ENCODE measurements at regions not wholly inside any gene's neighbourhood (a gene's known extent, or its start where the extent isn't known, plus 50 kb on each side); places are given as distances from the start of the nearest gene placed in this dataset.

DNA sequence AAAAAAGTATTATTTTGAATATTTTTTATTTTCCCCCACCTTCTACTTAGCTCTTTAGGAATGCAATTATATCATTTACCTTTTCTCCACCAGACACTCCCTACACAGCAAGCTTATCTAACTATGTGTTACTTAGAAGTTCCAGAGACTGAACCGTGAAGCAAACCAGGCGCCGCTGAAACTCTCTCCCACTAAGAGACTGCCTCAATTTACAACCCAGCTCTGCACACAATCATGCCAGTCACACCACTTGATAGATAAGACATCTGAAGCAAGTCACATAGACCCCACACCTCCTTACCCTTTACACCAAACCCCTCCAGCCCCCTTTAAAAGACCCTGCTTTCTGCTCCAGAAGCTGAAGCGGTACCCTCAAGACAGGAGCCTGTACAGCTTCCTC lies 245.5 kb downstream of the S1PR1 start:
- TF ChIP-seq EZH2 (IDR thresholded peaks at IDR 0.05; ENCODE audit: borderline replicate concordance, low read length) = no peak
- TF ChIP-seq, protein P1, sequence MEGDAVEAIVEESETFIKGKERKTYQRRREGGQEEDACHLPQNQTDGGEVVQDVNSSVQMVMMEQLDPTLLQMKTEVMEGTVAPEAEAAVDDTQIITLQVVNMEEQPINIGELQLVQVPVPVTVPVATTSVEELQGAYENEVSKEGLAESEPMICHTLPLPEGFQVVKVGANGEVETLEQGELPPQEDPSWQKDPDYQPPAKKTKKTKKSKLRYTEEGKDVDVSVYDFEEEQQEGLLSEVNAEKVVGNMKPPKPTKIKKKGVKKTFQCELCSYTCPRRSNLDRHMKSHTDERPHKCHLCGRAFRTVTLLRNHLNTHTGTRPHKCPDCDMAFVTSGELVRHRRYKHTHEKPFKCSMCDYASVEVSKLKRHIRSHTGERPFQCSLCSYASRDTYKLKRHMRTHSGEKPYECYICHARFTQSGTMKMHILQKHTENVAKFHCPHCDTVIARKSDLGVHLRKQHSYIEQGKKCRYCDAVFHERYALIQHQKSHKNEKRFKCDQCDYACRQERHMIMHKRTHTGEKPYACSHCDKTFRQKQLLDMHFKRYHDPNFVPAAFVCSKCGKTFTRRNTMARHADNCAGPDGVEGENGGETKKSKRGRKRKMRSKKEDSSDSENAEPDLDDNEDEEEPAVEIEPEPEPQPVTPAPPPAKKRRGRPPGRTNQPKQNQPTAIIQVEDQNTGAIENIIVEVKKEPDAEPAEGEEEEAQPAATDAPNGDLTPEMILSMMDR (IDR thresholded peaks at IDR 0.05; ENCODE audit: low read length) = no peak
- Histone ChIP-seq H3K79me2 (ENCODE audit: insufficient read depth, low read length) (no peaks in the 10 kb centered on the region), H3K9ac (ENCODE audit: low read length) (no peak overlapping the region), H3F3A (ENCODE audit: insufficient read depth, low read length) (no peaks in the 10 kb centered on the region), H3K36me3 (ENCODE audit: insufficient read depth, low read length) (no peaks in the 10 kb centered on the region), H3K27me3 (ENCODE audit: insufficient read depth, low read length) (no peaks in the 10 kb centered on the region), H2AFZ (ENCODE audit: low read length) (no peak overlapping the region), H3K9me3 (ENCODE audit: low read length) (no peaks in the 10 kb centered on the region), H3K27ac (ENCODE audit: low read depth, low read length, poor library complexity, severe bottlenecking) (no peak overlapping the region), H3K4me1 (ENCODE audit: insufficient read depth, low read length, severe bottlenecking) (no peaks in the 10 kb centered on the region), H4K20me1 (ENCODE audit: insufficient read depth, low read length) (no peaks in the 10 kb centered on the region), H3K4me2 (ENCODE audit: low read length) (no peak overlapping the region), H3K9me2 (ENCODE audit: low read depth, low read length) (no peaks in the 10 kb centered on the region), H3K4me3 (ENCODE audit: low read depth, low read length, poor library complexity, severe bottlenecking) (no peak overlapping the region)

- Histone ChIP-seq H3F3A (ENCODE audit: insufficient read depth, low read length) (no peaks in the 10 kb centered on the region), H3K27me3 (ENCODE audit: insufficient read depth, low read length) (no peaks in the 10 kb centered on the region), H3K79me2 (ENCODE audit: insufficient read depth, low read length) (no peaks in the 10 kb centered on the region), H3K36me3 (ENCODE audit: insufficient read depth, low read length) (no peaks in the 10 kb centered on the region), H3K27ac (ENCODE audit: low read depth, low read length, poor library complexity, severe bottlenecking) (no peak overlapping the region), H3K4me2 (ENCODE audit: low read length) (no peak overlapping the region), H2AFZ (ENCODE audit: low read length) (no peak overlapping the region), H4K20me1 (ENCODE audit: insufficient read depth, low read length) (no peaks in the 10 kb centered on the region), H3K9ac (ENCODE audit: low read length) (no peak overlapping the region), H3K4me1 (ENCODE audit: insufficient read depth, low read length, severe bottlenecking) (no peaks in the 10 kb centered on the region), H3K9me3 (ENCODE audit: low read length) (no peaks in the 10 kb centered on the region), H3K9me2 (ENCODE audit: low read depth, low read length) (no peaks in the 10 kb centered on the region), H3K4me3 (ENCODE audit: low read depth, low read length, poor library complexity, severe bottlenecking) (no peak overlapping the region)
- TF ChIP-seq, protein P1 (IDR thresholded peaks at IDR 0.05; ENCODE audit: low read length) = no peak
- no peak for TF ChIP-seq EZH2 (IDR thresholded peaks at IDR 0.05; ENCODE audit: borderline replicate concordance, low read length)
Measured at GRCh38 chr1:101483982-101484688, 247.3 kb downstream of the S1PR1 start.

DNA sequence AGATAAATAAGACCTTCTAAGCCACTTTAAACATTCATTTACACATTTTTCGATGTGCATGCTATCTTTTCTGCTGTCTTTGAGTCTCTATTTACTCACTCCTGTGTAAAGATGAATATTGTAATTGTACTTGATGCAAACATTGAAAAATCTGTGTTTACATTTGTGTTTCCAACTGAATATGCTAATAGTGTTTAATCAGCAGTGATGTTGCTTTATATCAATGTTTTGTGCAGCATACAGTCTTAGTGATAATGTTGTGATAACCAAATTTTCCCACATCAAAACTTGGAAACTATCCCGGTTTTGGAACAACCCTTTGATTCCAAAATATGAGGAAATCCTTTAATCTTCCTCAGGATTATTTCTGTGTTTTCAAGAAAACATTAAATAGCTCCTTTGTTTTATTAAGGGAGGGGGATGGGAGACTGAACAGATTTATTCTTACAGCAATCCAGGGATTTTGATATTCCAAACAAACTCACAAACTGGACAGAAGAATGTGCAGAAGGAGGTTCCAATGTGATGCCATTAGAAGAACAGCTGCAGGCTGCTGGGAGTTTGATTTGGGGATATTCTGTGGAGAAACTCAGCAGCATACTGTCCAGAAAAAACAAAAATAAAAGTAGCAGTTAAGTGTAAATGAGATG lies 248.0 kb downstream of the S1PR1 start:
- no peak overlapping the region for H3K4me3 ChIP-seq (ENCODE audit: low read depth, low read length, poor library complexity, severe bottlenecking)
- no peaks in the 10 kb centered on the region for H3K4me1 ChIP-seq (ENCODE audit: insufficient read depth, low read length, severe bottlenecking)
- no peaks in the 10 kb centered on the region for H3K9me2 ChIP-seq (ENCODE audit: low read depth, low read length)
- H3K36me3 ChIP-seq (ENCODE audit: insufficient read depth, low read length) = no peaks in the 10 kb centered on the region
- H2AFZ ChIP-seq (ENCODE audit: low read length) = no peak overlapping the region
- H4K20me1 ChIP-seq (ENCODE audit: insufficient read depth, low read length) = no peaks in the 10 kb centered on the region
- H3K9ac ChIP-seq (ENCODE audit: low read length) = no peak overlapping the region
- no peaks in the 10 kb centered on the region for H3K79me2 ChIP-seq (ENCODE audit: insufficient read depth, low read length)
- H3K27me3 ChIP-seq (ENCODE audit: insufficient read depth, low read length) = no peaks in the 10 kb centered on the region
- no peak for TF ChIP-seq EZH2 (IDR thresholded peaks at IDR 0.05; ENCODE audit: borderline replicate concordance, low read length)
- TF ChIP-seq, protein P1 (IDR thresholded peaks at IDR 0.05; ENCODE audit: low read length) = no peak
- no peak overlapping the region for H3K27ac ChIP-seq (ENCODE audit: low read depth, low read length, poor library complexity, severe bottlenecking)
- H3K9me3 ChIP-seq (ENCODE audit: low read length) = 0 out of 2 replicates have a peak, but pooled peaks cover 2% of the 10 kb centered on the region
- H3K4me2 ChIP-seq (ENCODE audit: low read length) = no peak overlapping the region
- H3F3A ChIP-seq (ENCODE audit: insufficient read depth, low read length) = no peaks in the 10 kb centered on the region
